Uterus (tissue), 3 donors: ENCODE measurements at regions not wholly inside any gene's neighbourhood (a gene's known extent, or its start where the extent isn't known, plus 50 kb on each side); places are given as distances from the start of the nearest gene placed in this dataset.

Experiments
- DNase-seq, 2 donors: peaks; one replicate each; pipeline ENCODE4 v3.0.0-alpha.2; 2019 to 2020
- H3K27ac ChIP-seq, 2 donors: fragments of 200-600 bp; sonication (generic); 1 replicate in 1 of 2; 2 replicates in 1 of 2; pipeline ENCODE4 v1.5.1; 2016 to 2018
- H3K27me3 ChIP-seq, 2 donors: fragments of 200-600 bp; sonication (generic); one replicate each; pipeline ENCODE4 v1.5.1; 2018 to 2019; ENCODE audit warnings: control low read depth in 1 of 2
- H3K36me3 ChIP-seq, 2 donors: fragments of 200-600 bp; sonication (generic); one replicate each; pipeline ENCODE4 v1.5.1; 2019; ENCODE audit warnings: control low read depth in 1 of 2
- H3K4me1 ChIP-seq, 2 donors: fragments of 200-600 bp; sonication (generic); one replicate each; pipeline ENCODE4 v1.5.1; 2018 to 2019; ENCODE audit warnings: control low read depth in 1 of 2
- H3K4me3 ChIP-seq, 2 donors: fragments of 200-600 bp; sonication (generic); 1 replicate in 1 of 2; 2 replicates in 1 of 2; pipeline ENCODE4 v1.5.1; 2018 to 2019; ENCODE audit warnings: mild to moderate bottlenecking in 1 of 2
- H3K9me3 ChIP-seq, 2 donors: fragments of 200-600 bp; sonication (generic); one replicate each; pipeline ENCODE4 v1.5.1; 2019; ENCODE audit warnings: control low read depth in 1 of 2
- POLR2A ChIP-seq, 2 donors: fragments of 450-650 bp; IDR thresholded peaks; one replicate each; pipeline ENCODE4 v1.6.1; 2016; ENCODE audit warnings: antibody characterized with exemption in 2 of 2, mild to moderate bottlenecking in 1 of 2, moderate library complexity in 1 of 2
- intact Hi-C: fragments of 100-400 bp; cut with DNase I; formaldehyde crosslinking; loops from one replicate; pipeline ENCODE4 v1.15.1; 2023; ENCODE audit warnings: low total_unique reads
- TF ChIP-seq, protein P1 (sequence below), 4 experiments: fragments of 200-600 bp in 2 of 4; fragments of 450-650 bp in 2 of 4; sonication (generic) in 2 of 4; IDR thresholded peaks; one replicate each; pipeline ENCODE4 v1.5.1; 2016 to 2019; ENCODE audit warnings: antibody characterized with exemption in 4 of 4, mild to moderate bottlenecking in 2 of 4, moderate library complexity in 1 of 4
- donor health status: DM: yes; HTN: yes; CAD: no.

DNA sequence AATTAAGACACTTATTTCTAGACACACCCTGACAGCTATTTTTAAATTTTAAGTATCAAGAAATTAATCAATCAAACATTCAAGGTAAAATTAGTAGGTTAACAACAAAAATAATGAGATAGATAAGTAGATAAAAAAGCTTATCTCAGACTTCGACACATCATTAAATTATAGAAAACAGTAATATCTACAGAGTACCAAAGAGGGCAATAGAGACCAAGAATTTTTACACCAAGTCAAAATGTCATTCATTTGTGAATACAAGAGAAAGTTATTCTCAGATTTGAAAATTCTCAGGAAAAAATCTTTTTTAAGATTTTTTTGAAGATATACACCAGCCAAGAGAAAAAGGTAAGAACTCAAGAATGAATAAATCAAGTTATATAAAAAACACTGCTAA, 445.6 kb downstream of the ACTL7B start:
- Histone ChIP-seq H3K4me1 (no peaks in the 10 kb centered on the region), H3K27ac (no peak overlapping the region), H3K9me3 (no peaks in the 10 kb centered on the region), H3K36me3 (no peaks in the 10 kb centered on the region), H3K4me3 (no peak overlapping the region), H3K27me3 (no peaks in the 10 kb centered on the region)
- intact Hi-C loops, result no loop called here
- no peak for DNase-seq
- TF ChIP-seq, protein P1, sequence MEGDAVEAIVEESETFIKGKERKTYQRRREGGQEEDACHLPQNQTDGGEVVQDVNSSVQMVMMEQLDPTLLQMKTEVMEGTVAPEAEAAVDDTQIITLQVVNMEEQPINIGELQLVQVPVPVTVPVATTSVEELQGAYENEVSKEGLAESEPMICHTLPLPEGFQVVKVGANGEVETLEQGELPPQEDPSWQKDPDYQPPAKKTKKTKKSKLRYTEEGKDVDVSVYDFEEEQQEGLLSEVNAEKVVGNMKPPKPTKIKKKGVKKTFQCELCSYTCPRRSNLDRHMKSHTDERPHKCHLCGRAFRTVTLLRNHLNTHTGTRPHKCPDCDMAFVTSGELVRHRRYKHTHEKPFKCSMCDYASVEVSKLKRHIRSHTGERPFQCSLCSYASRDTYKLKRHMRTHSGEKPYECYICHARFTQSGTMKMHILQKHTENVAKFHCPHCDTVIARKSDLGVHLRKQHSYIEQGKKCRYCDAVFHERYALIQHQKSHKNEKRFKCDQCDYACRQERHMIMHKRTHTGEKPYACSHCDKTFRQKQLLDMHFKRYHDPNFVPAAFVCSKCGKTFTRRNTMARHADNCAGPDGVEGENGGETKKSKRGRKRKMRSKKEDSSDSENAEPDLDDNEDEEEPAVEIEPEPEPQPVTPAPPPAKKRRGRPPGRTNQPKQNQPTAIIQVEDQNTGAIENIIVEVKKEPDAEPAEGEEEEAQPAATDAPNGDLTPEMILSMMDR (IDR thresholded peaks at IDR 0.05), result no peak
- TF ChIP-seq POLR2A (IDR thresholded peaks at IDR 0.05), result no peak

DNA sequence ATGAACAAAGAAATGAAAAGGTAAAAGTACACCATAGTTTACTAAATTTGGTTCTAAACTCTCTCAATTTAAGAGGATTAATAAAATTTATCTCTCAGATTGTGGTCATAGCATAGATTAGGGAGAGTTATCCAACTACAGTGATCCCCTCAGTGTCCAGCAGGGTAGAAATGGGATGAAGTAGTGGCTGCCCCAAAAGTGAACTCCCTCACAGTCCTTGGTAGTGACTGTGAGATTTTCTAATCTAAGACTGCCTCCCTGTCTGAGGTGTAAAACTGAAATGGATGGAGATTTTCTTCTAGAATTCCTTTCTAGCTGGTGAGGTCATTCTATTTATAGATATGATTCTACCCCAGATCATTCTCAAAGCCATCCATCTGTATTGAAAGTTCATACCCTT, 455.5 kb downstream of the ACTL7B start:
- intact Hi-C loops, result no loop called here
- H3K4me3 ChIP-seq, result no peak overlapping the region
- no peaks in the 10 kb centered on the region for H3K4me1 ChIP-seq
- TF ChIP-seq, protein P1 (IDR thresholded peaks at IDR 0.05), result no peak
- no peak for TF ChIP-seq POLR2A (IDR thresholded peaks at IDR 0.05)
- H3K36me3 ChIP-seq, result no peaks in the 10 kb centered on the region
- no peaks in the 10 kb centered on the region for H3K27me3 ChIP-seq
- H3K27ac ChIP-seq, result no peak overlapping the region
- no peaks in the 10 kb centered on the region for H3K9me3 ChIP-seq
- DNase-seq, result no peak

- intact Hi-C loops, result no loop called here
- no peaks in the 10 kb centered on the region for H3K36me3 ChIP-seq
- no peak overlapping the region for H3K4me3 ChIP-seq
- no peaks in the 10 kb centered on the region for H3K27me3 ChIP-seq
- H3K27ac ChIP-seq, result no peak overlapping the region
- no peak for DNase-seq
- no peaks in the 10 kb centered on the region for H3K9me3 ChIP-seq
- H3K4me1 ChIP-seq, result no peaks in the 10 kb centered on the region
- TF ChIP-seq, protein P1 (IDR thresholded peaks at IDR 0.05), result no peak
- TF ChIP-seq POLR2A (IDR thresholded peaks at IDR 0.05), result no peak
Observed at GRCh38 chr9:108399851-108400250, 455.9 kb downstream of the ACTL7B start.

GRCh38 chr9:108397286-108397685, 458.5 kb downstream of the ACTL7B start:
- H3K9me3 ChIP-seq, result no peaks in the 10 kb centered on the region
- H3K27me3 ChIP-seq, result no peaks in the 10 kb centered on the region
- no peaks in the 10 kb centered on the region for H3K36me3 ChIP-seq
- TF ChIP-seq, protein P1 (IDR thresholded peaks at IDR 0.05), result no peak
- no peak for TF ChIP-seq POLR2A (IDR thresholded peaks at IDR 0.05)
- intact Hi-C loops, result no loop called here
- H3K4me1 ChIP-seq, result no peaks in the 10 kb centered on the region
- no peak for DNase-seq
- H3K4me3 ChIP-seq, result no peak overlapping the region
- no peak overlapping the region for H3K27ac ChIP-seq

DNA sequence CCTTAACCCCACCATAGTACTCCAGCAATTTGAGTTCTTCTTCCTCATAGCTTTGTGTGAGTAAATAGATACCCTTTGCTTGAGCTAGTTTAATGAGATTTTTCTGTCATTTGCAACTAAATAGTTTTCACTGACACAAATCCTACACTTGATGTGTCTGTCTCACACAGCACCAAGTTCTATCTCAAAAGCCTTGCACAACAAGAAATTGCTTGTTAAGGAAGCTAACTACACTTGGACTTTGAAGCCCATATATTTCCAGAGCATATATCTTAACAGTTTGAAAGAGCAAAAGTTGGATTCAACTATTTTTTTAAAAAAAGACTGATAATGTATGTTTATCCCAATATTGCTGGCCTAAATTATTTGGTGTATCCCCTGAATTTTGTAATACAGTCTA, 459.2 kb downstream of the ACTL7B start:
- Histone ChIP-seq H3K4me3 (no peak overlapping the region), H3K27me3 (no peaks in the 10 kb centered on the region), H3K9me3 (no peaks in the 10 kb centered on the region), H3K4me1 (no peaks in the 10 kb centered on the region), H3K27ac (no peak overlapping the region), H3K36me3 (no peaks in the 10 kb centered on the region)
- no peak for DNase-seq
- intact Hi-C loops, result no loop called here
- TF ChIP-seq, protein P1 (IDR thresholded peaks at IDR 0.05), result no peak
- TF ChIP-seq POLR2A (IDR thresholded peaks at IDR 0.05), result no peak
